Activated T-helper 1 cell treated with anti-CD3 and anti-CD28 coated beads, Interleukin-2, amount 50 U/mL, for 16 hours (primary cell): ENCODE measurements at regions not wholly inside any gene's neighbourhood (a gene's known extent, or its start where the extent isn't known, plus 50 kb on each side); places are given as distances from the start of the nearest gene placed in this dataset.

Experiments used
- DNase-seq, 2 donors: peaks; one replicate each; pipeline ENCODE4 v3.0.0-alpha.2; 2020; ENCODE audit warnings: low read depth in 1 of 2, low spot score in 1 of 2

DNA sequence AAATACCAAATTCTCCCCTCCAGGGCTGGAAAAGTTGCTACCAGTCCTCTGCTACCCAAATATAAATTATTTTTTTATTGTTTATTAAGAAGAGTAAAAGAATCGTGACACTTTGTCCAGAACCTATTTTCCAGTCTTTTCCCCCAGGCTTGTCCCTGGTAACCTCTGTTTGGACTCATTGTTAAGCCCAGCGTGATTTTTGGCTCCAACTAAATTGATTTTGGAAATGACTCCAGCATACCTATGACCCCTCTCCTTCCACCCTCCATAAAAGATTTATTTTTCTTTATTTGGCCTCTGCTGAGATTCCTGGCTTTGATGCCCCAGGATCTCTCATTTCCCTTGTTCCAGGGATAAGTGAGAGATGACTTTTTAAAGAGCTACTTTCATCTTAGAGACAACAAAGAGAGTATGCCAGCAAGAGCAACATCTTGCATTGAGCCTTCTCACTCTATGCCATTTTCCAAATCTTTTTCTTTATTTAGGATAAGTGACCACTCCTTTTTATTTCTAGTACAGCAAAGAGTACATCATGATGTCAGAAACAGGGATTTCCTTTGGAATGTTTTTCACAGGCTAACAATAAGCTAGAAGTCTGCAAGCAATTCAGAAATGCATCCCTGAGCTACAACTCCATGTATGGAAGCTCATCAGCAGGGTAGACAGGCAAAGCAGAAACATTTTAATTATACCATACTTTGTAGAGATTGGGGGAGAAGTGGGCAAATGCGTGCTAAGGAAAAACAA, 75.8 kb downstream of the DAD1 start:
- no peak for DNase-seq

GRCh38 chr14:22512106-22512814, 76.8 kb downstream of the DAD1 start:
- no peak for DNase-seq

DNA sequence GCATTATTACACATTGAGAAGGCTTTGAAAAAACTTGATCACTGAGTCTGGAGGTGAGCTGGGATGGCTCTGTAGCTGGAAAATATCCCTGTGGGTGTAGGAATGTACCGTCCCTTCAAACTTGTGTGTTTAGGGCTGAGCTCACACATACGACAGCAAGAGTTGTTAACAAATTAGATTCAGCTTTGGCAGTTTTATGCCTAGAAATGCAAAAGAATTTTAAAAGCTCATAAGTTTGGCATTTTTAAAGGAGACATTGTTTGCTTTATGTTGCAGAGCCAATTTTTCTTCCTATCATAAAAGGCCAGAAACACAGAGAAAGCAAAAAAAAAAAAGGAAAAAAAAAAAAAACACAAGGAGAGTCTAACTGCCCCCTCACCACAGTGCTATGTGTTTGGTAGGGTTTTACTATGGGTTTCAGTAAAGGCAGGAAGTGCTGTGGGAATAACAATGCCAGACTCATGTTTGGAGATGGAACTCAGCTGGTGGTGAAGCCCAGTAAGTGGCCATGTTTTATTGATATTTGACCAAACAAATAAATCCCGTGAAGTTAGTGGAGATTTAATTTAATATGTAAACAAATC, 78.4 kb downstream of the DAD1 start:
- DNase-seq, result no peak

- DNase-seq, result no peak
Observed at GRCh38 chr14:22509751-22510300, 79.2 kb downstream of the DAD1 start.

- no peak for DNase-seq
Observed at GRCh38 chr14:22509036-22509709, 79.9 kb downstream of the DAD1 start.

GRCh38 chr14:22508662-22509035, 80.4 kb downstream of the DAD1 start:
- DNase-seq, result no peak

DNA sequence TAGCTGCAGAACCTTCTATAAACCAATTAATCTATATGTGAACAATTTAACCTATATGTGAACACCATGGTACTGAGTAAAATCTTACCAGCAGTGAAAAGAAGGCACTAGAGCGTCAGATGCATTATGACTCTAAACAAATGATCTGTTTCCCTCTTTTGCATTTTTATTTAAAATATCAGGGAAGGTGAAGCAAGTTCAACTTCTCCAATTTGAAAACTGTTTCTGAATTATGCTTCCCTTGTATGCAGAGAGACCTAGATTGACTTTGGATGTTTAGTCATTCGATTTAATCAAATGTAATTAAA, 80.9 kb downstream of the DAD1 start:
- DNase-seq, result no peak

DNA sequence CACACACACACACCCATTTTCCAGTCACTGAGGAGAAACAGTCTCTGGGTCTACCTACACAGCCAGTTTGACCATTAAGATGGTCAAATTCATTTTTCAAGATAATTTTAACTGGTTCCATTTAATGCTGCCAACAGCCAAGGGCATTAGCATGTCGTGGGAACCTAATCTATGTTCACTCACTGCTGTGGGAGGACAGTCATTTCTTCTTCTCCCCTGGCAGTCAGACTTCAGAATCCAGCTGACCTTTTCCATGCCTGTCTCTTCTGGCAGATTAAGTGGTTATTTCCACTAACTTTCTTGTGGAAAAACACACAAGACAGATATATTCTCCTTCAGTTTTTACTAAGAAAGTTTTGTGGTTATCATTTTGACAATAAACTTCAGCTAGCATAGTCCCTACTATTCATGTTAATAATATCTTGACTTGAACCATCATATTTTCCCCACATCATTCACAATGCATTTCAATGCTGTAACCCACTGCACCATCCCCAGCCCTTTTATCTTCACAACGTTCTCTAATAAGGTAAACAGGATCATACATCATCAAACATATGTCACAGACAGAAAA, 82.2 kb downstream of the DAD1 start:
- DNase-seq, result no peak

DNA sequence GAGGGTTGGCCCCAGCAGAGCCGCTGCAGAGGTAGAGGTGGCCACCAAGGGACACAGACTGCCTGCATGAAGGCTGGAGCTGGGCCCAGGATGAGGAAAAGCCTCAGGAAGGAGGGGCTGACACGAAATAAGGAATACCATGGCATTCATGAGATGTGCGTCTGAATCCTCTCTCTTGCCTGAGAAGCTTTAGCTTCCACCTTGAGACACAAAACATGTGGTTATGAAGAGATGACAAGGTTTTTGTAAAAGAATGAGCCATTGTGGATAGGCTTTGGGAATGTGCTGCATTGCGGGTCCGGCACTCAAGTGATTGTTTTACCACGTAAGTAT, 82.7 kb downstream of the DAD1 start:
- DNase-seq, result no peak

DNA sequence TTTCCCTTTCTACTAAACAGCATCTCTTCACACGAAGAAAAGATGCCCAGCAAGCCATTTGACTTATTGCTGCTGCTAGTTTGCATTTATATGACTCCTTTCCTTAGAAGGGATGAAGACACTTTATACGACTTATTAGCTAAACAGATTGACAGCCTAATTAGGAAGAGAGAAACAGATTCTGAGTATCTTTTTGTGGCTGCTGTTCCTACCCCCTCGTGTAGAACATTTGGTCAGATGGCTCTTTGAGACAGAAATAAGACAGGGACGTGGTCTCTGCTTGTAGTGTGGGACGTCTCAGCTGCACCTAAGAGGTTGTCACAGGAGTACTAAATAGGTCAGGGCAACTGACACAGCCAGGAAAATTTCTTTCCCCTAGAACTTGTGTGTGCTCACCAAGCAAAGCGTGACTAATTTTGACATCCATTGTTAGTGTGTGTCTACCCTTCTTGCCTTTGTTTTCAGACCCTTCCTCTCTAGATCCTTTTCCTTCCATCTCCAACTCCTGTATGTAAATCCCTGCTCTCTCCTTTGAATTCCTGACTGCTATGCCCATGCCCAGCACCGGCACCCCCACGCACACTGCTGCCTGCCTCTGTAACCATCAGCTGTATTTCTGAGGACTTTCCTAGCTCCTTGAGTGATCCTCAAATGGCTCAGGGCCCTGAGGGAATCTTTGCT, 83.2 kb downstream of the DAD1 start:
- no peak for DNase-seq

GRCh38 chr14:22505309-22505696, 83.7 kb downstream of the DAD1 start:
- no peak for DNase-seq

- no peak for DNase-seq
Observed at GRCh38 chr14:22502551-22502950, 86.5 kb downstream of the DAD1 start.

DNA sequence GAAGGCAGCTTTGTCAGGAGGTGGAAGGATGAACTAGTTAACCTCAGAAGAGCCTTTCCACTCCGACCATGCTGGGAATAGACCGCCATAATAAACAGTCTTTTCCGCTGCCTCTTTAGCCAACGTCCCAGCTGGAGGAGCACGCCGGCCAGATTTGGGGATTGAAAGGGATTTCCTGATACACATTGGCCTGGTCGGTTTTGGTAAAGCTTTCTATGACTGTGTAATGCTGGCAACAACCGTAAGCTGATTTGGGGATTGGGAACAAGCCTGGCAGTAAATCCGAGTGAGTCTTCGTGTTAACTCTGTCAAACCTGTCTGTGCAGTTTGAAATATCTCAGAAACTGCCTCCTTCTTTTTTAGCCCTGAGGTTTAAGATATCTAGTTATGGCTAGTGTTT, 87.0 kb downstream of the DAD1 start:
- DNase-seq, result no peak

- no peak for DNase-seq
Observed at GRCh38 chr14:22500954-22501726, 87.9 kb downstream of the DAD1 start.

DNA sequence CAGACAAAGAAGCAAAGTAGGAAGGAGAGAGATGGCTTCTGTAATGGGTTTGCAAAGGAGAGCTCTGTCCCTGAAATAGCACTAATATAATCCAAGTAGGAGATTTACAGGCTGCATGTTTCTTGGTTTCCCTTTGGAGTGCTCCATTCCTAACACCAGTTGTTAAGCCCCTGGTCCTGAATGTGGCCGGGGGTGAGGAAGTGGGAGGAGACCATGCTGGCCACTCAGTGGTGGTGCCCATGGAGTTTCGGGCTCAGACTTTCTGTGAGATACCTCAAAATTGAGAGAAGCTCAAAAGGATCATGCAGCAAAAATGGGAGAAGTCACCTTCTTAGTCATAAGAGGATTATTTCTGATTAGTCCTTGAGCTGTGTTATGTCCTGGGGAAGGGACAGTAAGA, 88.5 kb downstream of the DAD1 start:
- no peak for DNase-seq

- DNase-seq, result no peak
Observed at GRCh38 chr14:22497671-22498093, 91.3 kb downstream of the DAD1 start.

DNA sequence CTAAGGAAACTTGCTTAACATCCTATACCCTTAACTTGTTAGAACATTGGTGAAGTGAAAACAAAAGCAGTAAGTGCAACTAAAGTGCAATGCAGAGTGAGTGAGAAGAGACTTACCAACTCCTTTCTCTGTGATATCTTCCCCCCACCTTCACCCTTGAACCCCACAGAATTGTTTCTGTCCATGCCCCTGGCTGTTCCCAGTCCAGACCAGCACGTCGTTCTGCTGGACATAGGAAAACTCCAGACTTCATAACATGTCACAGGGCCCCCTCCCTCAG, 91.9 kb downstream of the DAD1 start:
- DNase-seq, result no peak

DNA sequence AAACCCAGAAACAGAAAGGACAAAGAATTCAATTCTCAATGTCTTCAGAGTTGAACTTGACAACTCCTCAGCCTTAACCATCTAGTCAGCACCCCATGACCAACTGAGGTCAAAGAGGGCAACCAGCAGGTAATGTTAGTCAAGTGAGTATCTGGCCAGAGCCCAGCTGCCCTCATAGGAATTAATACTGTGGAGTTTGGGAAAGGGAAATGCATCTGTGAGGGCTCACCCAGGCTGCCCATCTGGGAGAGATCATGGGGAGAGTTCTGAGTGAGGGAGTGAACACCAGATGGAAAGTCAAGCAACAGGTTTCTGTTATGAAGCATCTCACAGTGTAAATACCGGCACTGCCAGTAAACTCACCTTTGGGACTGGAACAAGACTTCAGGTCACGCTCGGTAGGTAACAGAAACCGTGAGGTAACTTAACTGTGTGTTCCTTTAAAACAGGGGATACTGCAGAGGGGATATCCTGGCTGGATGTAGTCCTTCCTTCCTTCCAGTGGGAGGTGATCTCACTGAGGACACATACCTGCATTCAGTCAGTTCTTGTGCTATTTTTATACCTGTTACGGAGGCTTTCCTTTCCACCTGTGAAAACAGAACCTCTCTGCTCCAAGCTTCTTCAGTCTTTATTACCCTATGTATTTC, 94.4 kb downstream of the DAD1 start:
- no peak for DNase-seq

DNA sequence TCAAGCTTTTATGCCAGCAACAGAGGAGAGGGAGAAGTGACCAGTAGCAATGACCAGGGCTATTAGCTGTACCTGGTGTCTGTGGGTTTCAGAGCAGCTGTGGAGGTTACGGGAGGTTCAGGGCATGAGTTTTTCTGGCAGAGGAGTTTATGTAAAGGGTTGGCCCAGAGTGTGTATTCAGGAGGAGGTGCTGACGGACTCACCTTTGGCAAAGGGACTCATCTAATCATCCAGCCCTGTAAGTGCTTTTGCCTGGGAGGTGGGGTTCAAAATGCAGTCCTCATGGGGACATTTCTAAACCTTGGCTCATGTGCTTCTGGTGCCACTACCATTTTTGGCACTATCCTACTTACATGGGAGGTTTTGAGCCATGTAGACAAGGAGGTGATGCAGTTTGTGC, 95.3 kb downstream of the DAD1 start:
- DNase-seq, result no peak
